AG09309 (cell line): ENCODE measurements at regions not wholly inside any gene's neighbourhood (a gene's known extent, or its start where the extent isn't known, plus 50 kb on each side); places are given as distances from the start of the nearest gene placed in this dataset.

Source experiments
- DNase-seq: peaks from one replicate; pipeline ENCODE4 v3.0.0-alpha.2; 2010; ENCODE audit warnings: low read depth
- H3K4me3 ChIP-seq: 2 replicates; pipeline ENCODE4 v1.5.1; 2011; ENCODE audit warnings: mild to moderate bottlenecking, low read depth, low read length, moderate library complexity; ENCODE audit not compliant: control insufficient read depth
- TF ChIP-seq, protein P1 (sequence below): IDR thresholded peaks from 2 replicates; pipeline ENCODE4 v1.5.1; 2011; ENCODE audit warnings: mild to moderate bottlenecking, low read depth, low read length, inconsistent platforms; ENCODE audit not compliant: insufficient read depth, control insufficient read depth; ENCODE audit errors: missing control alignments

DNA sequence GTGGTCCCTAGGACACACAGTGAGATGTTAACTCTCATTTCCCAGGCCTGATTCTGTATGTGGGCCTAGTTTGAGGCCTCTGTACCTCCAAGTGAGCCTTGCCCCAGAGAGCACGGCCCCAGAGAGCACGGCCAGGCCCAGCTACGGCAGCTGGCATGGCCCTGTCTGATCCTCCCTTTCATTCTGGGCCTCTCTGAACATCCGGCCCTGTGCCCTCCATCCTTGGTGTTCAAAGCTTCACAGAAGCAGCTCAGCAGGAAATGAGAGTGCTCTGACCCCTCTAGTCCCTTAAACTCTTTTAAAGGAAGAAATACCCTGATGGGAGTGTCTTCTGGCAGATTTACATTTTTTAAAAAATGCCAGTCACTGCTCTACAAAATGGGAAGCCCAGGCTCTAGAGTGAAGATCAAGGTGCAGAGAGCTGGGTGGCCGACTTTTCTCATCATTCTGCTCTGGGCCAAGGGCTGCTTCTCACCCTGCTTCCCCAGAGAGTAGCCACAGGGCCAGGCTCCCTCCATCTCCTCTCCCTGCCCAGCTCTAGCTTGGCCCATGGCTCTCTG is 171.9 kb downstream of the RPS24 start:
- DNase-seq, result no peak
- H3K4me3 ChIP-seq, result no peak overlapping the region
- TF ChIP-seq, protein P1, sequence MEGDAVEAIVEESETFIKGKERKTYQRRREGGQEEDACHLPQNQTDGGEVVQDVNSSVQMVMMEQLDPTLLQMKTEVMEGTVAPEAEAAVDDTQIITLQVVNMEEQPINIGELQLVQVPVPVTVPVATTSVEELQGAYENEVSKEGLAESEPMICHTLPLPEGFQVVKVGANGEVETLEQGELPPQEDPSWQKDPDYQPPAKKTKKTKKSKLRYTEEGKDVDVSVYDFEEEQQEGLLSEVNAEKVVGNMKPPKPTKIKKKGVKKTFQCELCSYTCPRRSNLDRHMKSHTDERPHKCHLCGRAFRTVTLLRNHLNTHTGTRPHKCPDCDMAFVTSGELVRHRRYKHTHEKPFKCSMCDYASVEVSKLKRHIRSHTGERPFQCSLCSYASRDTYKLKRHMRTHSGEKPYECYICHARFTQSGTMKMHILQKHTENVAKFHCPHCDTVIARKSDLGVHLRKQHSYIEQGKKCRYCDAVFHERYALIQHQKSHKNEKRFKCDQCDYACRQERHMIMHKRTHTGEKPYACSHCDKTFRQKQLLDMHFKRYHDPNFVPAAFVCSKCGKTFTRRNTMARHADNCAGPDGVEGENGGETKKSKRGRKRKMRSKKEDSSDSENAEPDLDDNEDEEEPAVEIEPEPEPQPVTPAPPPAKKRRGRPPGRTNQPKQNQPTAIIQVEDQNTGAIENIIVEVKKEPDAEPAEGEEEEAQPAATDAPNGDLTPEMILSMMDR, result no peak

DNA sequence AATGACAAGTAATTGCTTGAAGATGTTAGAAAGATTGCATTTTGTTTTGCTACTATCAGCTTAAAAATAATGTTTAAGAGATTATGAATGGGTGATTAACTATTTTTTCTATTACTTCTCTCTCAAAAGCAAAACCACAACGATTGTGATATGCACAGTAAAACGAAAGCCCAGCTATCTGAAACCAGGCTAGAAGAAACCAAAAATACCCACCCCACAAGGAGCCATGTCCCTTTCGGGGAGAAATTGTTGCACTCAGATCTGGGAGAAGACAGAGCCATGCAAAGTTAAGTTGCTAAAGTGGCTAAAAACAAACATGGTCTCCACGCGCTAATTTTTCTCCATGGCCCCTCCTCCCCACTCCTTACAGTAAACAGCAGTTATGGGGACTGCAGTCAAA is 173.6 kb downstream of the RPS24 start:
- TF ChIP-seq, protein P1, result no peak
- peak overlapping the region; percentile 22 for H3K4me3 ChIP-seq
- no peak for DNase-seq

DNA sequence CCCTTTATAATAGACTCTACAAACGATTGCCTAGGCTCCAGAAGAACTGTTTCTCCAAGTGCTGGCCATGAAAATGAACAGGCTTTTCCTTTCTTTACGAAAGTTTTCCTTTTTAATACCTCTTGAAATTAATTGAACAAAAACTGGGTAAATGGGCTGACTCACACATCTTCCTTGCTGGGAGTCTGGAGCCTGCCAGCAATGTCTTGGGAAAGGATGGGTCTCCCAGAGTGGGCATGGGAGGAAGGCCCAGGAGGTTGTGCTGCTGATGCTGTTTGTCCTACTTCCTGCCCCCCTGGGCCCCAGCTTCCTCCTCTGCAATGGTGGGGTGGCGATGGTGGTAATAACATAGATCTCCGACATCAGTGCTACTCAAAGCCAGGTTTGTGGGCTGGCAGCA is 174.1 kb downstream of the RPS24 start:
- TF ChIP-seq, protein P1, result no peak
- DNase-seq, result no peak

GRCh38 chr10:78209970-78210369 is 176.3 kb downstream of the RPS24 start:
- H3K4me3 ChIP-seq, result no peak overlapping the region
- TF ChIP-seq, protein P1, result no peak
- DNase-seq, result no peak

More for the DNA sequence above, 174.1 kb downstream of the RPS24 start:
- H3K4me3 ChIP-seq, result no peak overlapping the region

GRCh38 chr10:78210548-78210947 is 176.9 kb downstream of the RPS24 start:
- TF ChIP-seq, protein P1, result no peak
- no peak overlapping the region for H3K4me3 ChIP-seq
- DNase-seq, result no peak

DNA sequence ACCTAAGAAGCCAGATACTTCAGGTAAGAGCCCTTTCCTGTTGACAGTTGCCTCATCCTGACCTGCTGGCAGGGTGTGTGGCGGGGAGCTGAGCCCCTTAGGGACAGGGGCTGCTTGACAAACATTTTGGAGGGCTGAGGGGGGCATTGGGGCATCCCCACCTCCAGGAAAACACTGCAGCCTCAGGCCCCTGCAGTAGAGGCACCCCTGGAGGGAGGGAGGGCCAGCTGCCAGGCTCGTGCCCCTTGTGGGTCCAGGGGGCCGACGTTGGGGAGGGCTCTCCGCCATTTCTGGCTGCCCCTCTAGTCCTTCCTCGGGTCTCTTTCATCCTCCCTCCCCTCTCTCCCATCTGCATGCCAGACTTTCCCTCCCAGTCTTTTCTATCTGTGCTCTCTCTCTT is 177.3 kb downstream of the RPS24 start:
- no peak overlapping the region for H3K4me3 ChIP-seq
- TF ChIP-seq, protein P1, result no peak
- DNase-seq, result no peak
